Vagina (tissue), 2 donors: ENCODE measurements at regions not wholly inside any gene's neighbourhood (a gene's known extent, or its start where the extent isn't known, plus 50 kb on each side); places are given as distances from the start of the nearest gene placed in this dataset.

Experiments used
- CTCF ChIP-seq, 3 experiments: fragments of 450-650 bp in 2 of 3; fragments of 200-600 bp in 1 of 3; sonication (generic) in 1 of 3; IDR thresholded peaks; one replicate each; pipeline ENCODE4 v1.5.1; 2017 to 2019; ENCODE audit warnings: antibody characterized with exemption in 3 of 3, mild to moderate bottlenecking in 2 of 3, moderate library complexity in 2 of 3
- POLR2A ChIP-seq, 2 donors: fragments of 450-650 bp; IDR thresholded peaks; one replicate each; pipeline ENCODE4 v1.6.1; 2017; ENCODE audit warnings: antibody characterized with exemption in 2 of 2, mild to moderate bottlenecking in 2 of 2, moderate library complexity in 2 of 2

- TF ChIP-seq CTCF (IDR thresholded peaks at IDR 0.05), result no peak
- no peak for TF ChIP-seq POLR2A (IDR thresholded peaks at IDR 0.05)
These were observed 243.0 kb upstream of the GJB5 start for GRCh38 chr1:34511802-34512201.
